Hepatic stellate cell (primary cell): ENCODE measurements at regions not wholly inside any gene's neighbourhood (a gene's known extent, or its start where the extent isn't known, plus 50 kb on each side); places are given as distances from the start of the nearest gene placed in this dataset.

Experiments used
- DNase-seq: peaks from one replicate; pipeline ENCODE4 v3.0.0; 2011; ENCODE audit warnings: low spot score

- no peak for DNase-seq
These were observed 106.3 kb downstream of the MTNR1B start for GRCh38 chr11:93075782-93076181.

GRCh38 chr11:93080146-93080759 is 110.8 kb downstream of the MTNR1B start:
- no peak for DNase-seq

- no peak for DNase-seq
These were observed 112.2 kb downstream of the MTNR1B start for GRCh38 chr11:93081694-93082093.

GRCh38 chr11:93082900-93083299 is 113.4 kb downstream of the MTNR1B start:
- DNase-seq: no peak

GRCh38 chr11:93084727-93085505 is 112.9 kb downstream of the SLC36A4 start:
- DNase-seq: peak; percentile 16

- no peak for DNase-seq
These were observed 108.2 kb downstream of the SLC36A4 start for GRCh38 chr11:93089474-93090102.
